A673 (cell line): ENCODE measurements at regions not wholly inside any gene's neighbourhood (a gene's known extent, or its start where the extent isn't known, plus 50 kb on each side); places are given as distances from the start of the nearest gene placed in this dataset.

Source experiments
- CTCF ChIP-seq: fragments of 300-800, 200-600 bp; sonication (generic); conservative IDR thresholded peaks from 2 replicates; pipeline ENCODE4 v1.5.1; 2017; ENCODE audit warnings: low read depth, mild to moderate bottlenecking, antibody characterized with exemption, low read length, moderate library complexity, mixed read lengths
- EZH2 ChIP-seq: fragments of 200-600 bp; sonication (generic); IDR thresholded peaks from 2 replicates; pipeline ENCODE4 v1.6.1; 2017; ENCODE audit warnings: borderline replicate concordance, low read depth, mild to moderate bottlenecking, mixed read lengths, antibody characterized with exemption, low read length; ENCODE audit not compliant: poor library complexity, severe bottlenecking

GRCh38 chr2:16222326-16222725 lies 282.0 kb downstream of the MYCN start:
- TF ChIP-seq CTCF (no peak), EZH2 (no peak)
